A549 (cell line): ENCODE measurements at regions not wholly inside any gene's neighbourhood (a gene's known extent, or its start where the extent isn't known, plus 50 kb on each side); places are given as distances from the start of the nearest gene placed in this dataset.

Experiments
- ATAC-seq, 2 experiments: fragments of 200-7000 bp in 1 of 2; fragments of >200 bp in 1 of 2; cut with Nextera tagmentation in 1 of 2; cut with Tn5 transposase in 1 of 2; 3 replicates each; pipeline versions ENCODE4 v1.8.0 to v1.9.1; 2018 to 2020; ENCODE audit warnings: mild to moderate bottlenecking in 1 of 2, moderate library complexity in 1 of 2
- CTCF ChIA-PET: fragments of 300-600 bp; sonication (Branson Sonifier 250); formaldehyde crosslinking; extraction: SDS; loops from one replicate; lab custom pipeline; 2021; ENCODE audit warnings: antibody characterized with exemption, inconsistent platforms; lab: Yijun Ruan, JAX
- POLR2A ChIA-PET: fragments of 350-600 bp; formaldehyde crosslinking; extraction: SDS; loops from one replicate; lab custom pipeline; 2021; ENCODE audit warnings: antibody characterized with exemption, inconsistent platforms; lab: Yijun Ruan, JAX
- DNase-seq, 2 experiments: peaks; one replicate each; pipeline versions ENCODE4 v3.0.0 to v3.0.0-alpha.2; 2011 to 2016; ENCODE audit warnings: low read depth in 1 of 2, low spot score in 1 of 2
- FAIRE-seq: peaks from 2 replicates; lab custom pipeline; 2011; peaks lifted over from hg19 to GRCh38; lab: Jason Lieb, UNC
- H3K27ac ChIP-seq, 2 experiments: fragments of >200 bp; sonication (Bioruptor Twin); formaldehyde crosslinking; 3 replicates each; pipeline ENCODE4 v1.5.1; 2016 to 2017
- H3K4me1 ChIP-seq: fragments of >200 bp; sonication (Bioruptor Twin); formaldehyde crosslinking; 3 replicates; pipeline ENCODE4 v1.6.1; 2016
- H3K4me2 ChIP-seq: fragments of >200 bp; sonication (Bioruptor Twin); formaldehyde crosslinking; 3 replicates; pipeline ENCODE4 v1.6.1; 2016
- H3K4me3 ChIP-seq: fragments of >200 bp; sonication (Bioruptor Twin); formaldehyde crosslinking; 3 replicates; pipeline ENCODE4 v1.5.1; 2016
- H3K9me3 ChIP-seq: fragments of >200 bp; sonication (Bioruptor Twin); formaldehyde crosslinking; 3 replicates; pipeline ENCODE4 v1.6.1; 2016
- CBX2 ChIP-seq: fragments of 200-600 bp; sonication (generic); IDR thresholded peaks from 2 replicates; pipeline ENCODE4 v1.6.1; 2016; ENCODE audit warnings: low read depth, mild to moderate bottlenecking, borderline replicate concordance
- CBX8 ChIP-seq: fragments of 200-600 bp; sonication (generic); IDR thresholded peaks from 2 replicates; pipeline ENCODE4 v1.6.1; 2016
- EHMT2 ChIP-seq: fragments of 200-600 bp; sonication (generic); IDR thresholded peaks from 2 replicates; pipeline ENCODE4 v1.6.1; 2016; ENCODE audit warnings: antibody characterized with exemption, low read depth, mild to moderate bottlenecking, moderate library complexity
- EP300 ChIP-seq, 2 experiments: fragments of >200 bp; sonication (Bioruptor Twin); formaldehyde crosslinking; IDR thresholded peaks; 2 replicates in 1 of 2; 3 replicates in 1 of 2; pipeline ENCODE4 v1.6.1; 2016 to 2017
- FOSL2 ChIP-seq, 2 experiments: fragments of 450-650 bp in 1 of 2; fragments of >200 bp in 1 of 2; sonication (Bioruptor Twin) in 1 of 2; formaldehyde crosslinking; IDR thresholded peaks; 2 replicates each; pipeline versions ENCODE4 v1.5.0 to v1.6.1; 2016 to 2020; ENCODE audit warnings: mild to moderate bottlenecking in 1 of 2, moderate library complexity in 1 of 2
- FOXS1 ChIP-seq: fragments of 250-450 bp; sonication (Bioruptor Pico); IDR thresholded peaks from 2 replicates; pipeline ENCODE4 v1.5.0; 2020; ENCODE audit warnings: mild to moderate bottlenecking, moderate library complexity
- GATA3 ChIP-seq: IDR thresholded peaks from 2 replicates; pipeline ENCODE4 v1.6.1; 2012; ENCODE audit warnings: borderline replicate concordance
- HES2 ChIP-seq: fragments of >200 bp; sonication (Bioruptor Twin); formaldehyde crosslinking; IDR thresholded peaks from 2 replicates; pipeline ENCODE4 v1.6.1; 2016
- HOXA7 ChIP-seq: fragments of 250-450 bp; sonication (Bioruptor Pico); IDR thresholded peaks from 2 replicates; pipeline ENCODE4 v1.5.0; 2020; ENCODE audit warnings: mild to moderate bottlenecking, moderate library complexity
- HOXB13 ChIP-seq: fragments of 250-450 bp; sonication (Bioruptor Pico); IDR thresholded peaks from 2 replicates; pipeline ENCODE4 v1.5.0; 2020; ENCODE audit warnings: low read depth, mild to moderate bottlenecking, moderate library complexity
- JUNB ChIP-seq: fragments of >200 bp; sonication (Bioruptor Twin); formaldehyde crosslinking; IDR thresholded peaks from 2 replicates; pipeline ENCODE4 v1.6.1; 2016
- KDM5A ChIP-seq: fragments of 200-600 bp; sonication (generic); IDR thresholded peaks from 2 replicates; pipeline ENCODE4 v1.6.1; 2016; ENCODE audit warnings: antibody characterized with exemption, mild to moderate bottlenecking
- MAZ ChIP-seq: fragments of 150-350 bp; IDR thresholded peaks from 2 replicates; pipeline ENCODE4 v1.6.1; 2014; ENCODE audit warnings: antibody characterized with exemption, low read depth, low read length, borderline replicate concordance
- MYC ChIP-seq: IDR thresholded peaks from 2 replicates; pipeline ENCODE4 v1.6.1; 2012; ENCODE audit warnings: mild to moderate bottlenecking, inconsistent platforms, low read length, improper control_type of control experiment, borderline replicate concordance
- NR3C1 ChIP-seq: fragments of >200 bp; sonication (Bioruptor Twin); formaldehyde crosslinking; IDR thresholded peaks from 3 replicates; pipeline ENCODE4 v1.6.1; 2017
- PBX3 ChIP-seq: IDR thresholded peaks from 2 replicates; pipeline ENCODE4 v1.6.1; 2012
- POLR2A ChIP-seq: IDR thresholded peaks from 2 replicates; pipeline ENCODE4 v1.6.1; 2012; ENCODE audit warnings: mild to moderate bottlenecking, low read length
- POLR2AphosphoS2 ChIP-seq: conservative IDR thresholded peaks from 2 replicates; pipeline ENCODE4 v1.6.1; 2012; ENCODE audit warnings: low read length, improper control_type of control experiment, inconsistent platforms
- RCOR1 ChIP-seq: fragments of 150-350 bp; IDR thresholded peaks from 2 replicates; pipeline ENCODE4 v1.6.1; 2014; ENCODE audit warnings: antibody characterized with exemption, low read length, low read depth
- REST ChIP-seq: fragments of 200-600 bp; sonication (generic); IDR thresholded peaks from 2 replicates; pipeline ENCODE4 v1.6.1; 2016; ENCODE audit warnings: antibody characterized with exemption, mild to moderate bottlenecking, moderate library complexity
- SREBF2 ChIP-seq: fragments of 450-650 bp; IDR thresholded peaks from 2 replicates; pipeline ENCODE4 v1.6.1; 2014; ENCODE audit warnings: mild to moderate bottlenecking, moderate library complexity
- ZNF302 ChIP-seq: fragments of 250-450 bp; sonication (Bioruptor Pico); IDR thresholded peaks from 2 replicates; pipeline ENCODE4 v1.9.0; 2021; ENCODE audit warnings: inconsistent platforms, mild to moderate bottlenecking, moderate library complexity
- ZSCAN20 ChIP-seq: fragments of 250-450 bp; sonication (Bioruptor Pico); IDR thresholded peaks from 2 replicates; pipeline ENCODE4 v1.8.0; 2022; ENCODE audit warnings: mild to moderate bottlenecking, moderate library complexity
- WGBS: methylation state at CpG from one replicate; pipeline ENCODE4 v1.1.6; 2017; ENCODE audit errors: missing lambda C conversion rate; 5-methylcytosine and 5-hydroxymethylcytosine counted together

- Histone ChIP-seq H3K4me2 (no peak overlapping the region), H3K4me3 (no peak overlapping the region), H3K4me1 (0 out of 3 replicates have a peak, but pooled peaks cover 2% of the 10 kb centered on the region), H3K9me3 (no peaks in the 10 kb centered on the region), H3K27ac (no peak overlapping the region)
- ATAC-seq (no peak), FAIRE-seq (no peak), DNase-seq (no peak)
- ChIA-PET CTCF (no interaction called here), POLR2A (no interaction called here)
- no peak for TF ChIP-seq HOXA7 (CRISPR knock-in tag)
- no peak for TF ChIP-seq HES2
- TF ChIP-seq CBX8, result no peak
- TF ChIP-seq PBX3, result no peak
- no peak for TF ChIP-seq REST
- no peak for TF ChIP-seq MAZ
- TF ChIP-seq EHMT2, result no peak
- no peak for TF ChIP-seq GATA3
- 59% methylated on average over 7 of the region's 7 CpGs for WGBS
Observed at GRCh38 chr2:145652571-145653545, 1132.9 kb upstream of the ZEB2 start.

DNA sequence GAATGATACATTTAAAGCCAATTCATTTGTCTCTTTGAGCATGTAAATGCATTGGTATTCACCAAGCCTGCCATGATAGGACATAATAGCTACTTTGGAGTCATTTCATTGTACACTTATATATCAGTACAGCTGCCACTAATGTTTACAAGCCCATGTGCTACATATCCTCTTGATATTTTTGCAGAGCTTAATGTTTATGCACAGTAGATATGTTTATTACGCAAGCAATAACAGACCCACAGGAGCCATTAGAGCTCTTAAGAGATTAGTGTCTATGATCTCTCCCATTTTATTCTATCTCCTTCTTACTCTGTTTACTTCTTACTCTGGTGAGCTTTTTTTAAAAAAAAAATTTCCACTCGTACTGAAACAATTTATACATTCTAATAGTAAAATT is 1132.1 kb upstream of the ZEB2 start:
- POLR2A ChIA-PET, result no interaction called here
- Histone ChIP-seq H3K9me3 (no peaks in the 10 kb centered on the region), H3K4me2 (no peak overlapping the region), H3K4me3 (no peak overlapping the region), H3K4me1 (0 out of 3 replicates have a peak, but pooled peaks cover 2% of the 10 kb centered on the region), H3K27ac (no peak overlapping the region)
- ATAC-seq (no peak), FAIRE-seq (no peak), DNase-seq (no peak)
- CTCF ChIA-PET, result no interaction called here
- TF ChIP-seq MYC (no peak), POLR2AphosphoS2 (no peak), NR3C1 (no peak), ZSCAN20 (CRISPR knock-in tag) (no peak), FOSL2 (IDR thresholded peaks at IDR 0.05) (no peak), FOSL2 (CRISPR knock-in tag; IDR thresholded peaks at IDR 0.05) (no peak), CBX2 (no peak), KDM5A (no peak), SREBF2 (no peak), HOXB13 (no peak), ZNF302 (no peak), POLR2A (no peak), EP300 (IDR thresholded peaks at IDR 0.05) (no peak), FOXS1 (CRISPR knock-in tag) (no peak), JUNB (no peak), RCOR1 (no peak)
- 62% methylated on average over 2 of the region's 2 CpGs for WGBS
